DLD1 (cell line): ENCODE measurements at regions not wholly inside any gene's neighbourhood (a gene's known extent, or its start where the extent isn't known, plus 50 kb on each side); places are given as distances from the start of the nearest gene placed in this dataset.

ENCODE experiments used
- in situ Hi-C: cut with HindIII; loops from 2 replicates; pipeline ENCODE4 v1.10.0; 2017; ENCODE audit warnings: low sequenced_read_pairs

GRCh38 chr12:127324681-127325080, 942.3 kb upstream of the TMEM132C start:
- in situ Hi-C loops = no loop called here

GRCh38 chr12:127327986-127328385, 939.0 kb upstream of the TMEM132C start:
- in situ Hi-C loops = no loop called here

DNA sequence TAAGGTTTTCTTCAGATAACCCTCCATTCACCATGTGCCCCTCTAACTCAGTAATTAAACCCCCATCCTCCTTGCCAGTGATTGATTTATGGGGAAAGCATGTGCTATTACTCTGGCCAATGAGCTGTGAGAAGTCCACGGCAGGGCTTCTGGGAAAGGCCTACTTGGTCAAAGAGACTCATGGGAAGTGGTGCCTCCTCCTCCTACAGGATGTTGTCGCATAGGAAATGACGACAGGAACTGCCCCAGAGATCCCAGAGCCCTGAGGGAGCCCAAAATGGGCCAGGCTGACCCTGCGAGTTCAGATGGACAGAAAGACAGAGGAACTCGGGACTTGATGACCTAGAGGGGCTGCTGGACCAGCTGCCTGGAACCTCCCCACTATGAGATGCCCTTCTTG, 938.1 kb upstream of the TMEM132C start:
- in situ Hi-C loops = no loop called here

- in situ Hi-C loops = no loop called here
These were observed 932.6 kb upstream of the TMEM132C start for GRCh38 chr12:127334365-127334764.

- in situ Hi-C loops = no loop called here
These were observed 931.9 kb upstream of the TMEM132C start for GRCh38 chr12:127334912-127335644.

GRCh38 chr12:127336416-127336815, 930.6 kb upstream of the TMEM132C start:
- in situ Hi-C loops = no loop called here

DNA sequence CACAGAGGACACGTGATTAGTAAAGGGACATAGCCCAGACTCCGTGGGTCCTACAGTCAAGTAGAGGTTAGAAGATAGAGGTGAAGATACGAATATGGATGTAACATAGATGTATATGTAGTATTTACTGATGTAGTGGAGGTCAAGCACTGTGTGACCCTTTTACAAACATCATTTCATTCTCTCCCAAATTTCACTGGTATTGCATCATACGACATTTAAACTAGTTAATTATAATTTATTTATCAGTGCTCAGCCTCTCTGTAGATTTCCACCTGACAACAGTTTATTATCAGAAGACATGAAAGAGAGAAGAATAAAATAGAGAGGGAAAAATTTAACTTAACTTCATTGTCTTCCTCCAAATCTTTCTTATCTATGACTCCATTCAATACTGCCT, 927.9 kb upstream of the TMEM132C start:
- in situ Hi-C loops = no loop called here

DNA sequence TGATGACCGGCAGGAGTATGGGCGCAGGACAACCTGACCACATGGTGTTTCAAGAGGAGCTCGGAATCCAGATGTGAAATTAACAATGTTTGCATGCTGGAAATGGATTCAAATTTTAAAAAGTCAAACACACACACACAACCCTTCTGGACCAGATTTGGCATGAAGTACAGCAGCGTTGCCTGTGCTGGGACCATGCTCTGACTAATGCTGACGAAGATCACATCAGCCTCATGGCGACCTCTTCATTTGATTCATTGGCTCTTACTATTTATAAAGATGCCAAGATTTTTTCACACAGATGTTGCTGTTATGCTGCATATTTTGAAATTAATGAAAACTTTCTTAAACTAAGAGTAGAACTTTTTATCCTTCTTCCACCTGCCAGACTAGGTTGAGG, 926.6 kb upstream of the TMEM132C start:
- in situ Hi-C loops = no loop called here

DNA sequence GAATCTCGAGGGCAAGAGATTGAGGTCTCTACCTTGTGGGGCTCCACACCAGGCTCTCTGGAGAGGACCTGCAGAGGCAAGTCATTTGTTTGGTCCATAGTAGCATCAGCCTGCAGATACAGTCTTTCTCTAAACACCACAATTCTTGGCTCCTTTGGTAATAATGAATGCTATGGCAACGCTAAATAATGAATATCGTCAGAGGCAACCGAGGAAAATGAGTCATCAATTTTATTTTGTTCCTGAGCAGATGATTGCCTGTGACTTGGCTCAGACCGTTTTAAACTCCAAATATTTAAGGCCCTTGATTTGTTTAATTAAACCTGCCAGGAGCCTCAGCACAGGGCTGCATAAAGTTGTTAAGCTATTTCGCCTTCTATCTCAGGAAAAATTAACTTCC, 924.1 kb upstream of the TMEM132C start:
- in situ Hi-C loops = no loop called here

GRCh38 chr12:127343940-127344339, 923.0 kb upstream of the TMEM132C start:
- in situ Hi-C loops = no loop called here

DNA sequence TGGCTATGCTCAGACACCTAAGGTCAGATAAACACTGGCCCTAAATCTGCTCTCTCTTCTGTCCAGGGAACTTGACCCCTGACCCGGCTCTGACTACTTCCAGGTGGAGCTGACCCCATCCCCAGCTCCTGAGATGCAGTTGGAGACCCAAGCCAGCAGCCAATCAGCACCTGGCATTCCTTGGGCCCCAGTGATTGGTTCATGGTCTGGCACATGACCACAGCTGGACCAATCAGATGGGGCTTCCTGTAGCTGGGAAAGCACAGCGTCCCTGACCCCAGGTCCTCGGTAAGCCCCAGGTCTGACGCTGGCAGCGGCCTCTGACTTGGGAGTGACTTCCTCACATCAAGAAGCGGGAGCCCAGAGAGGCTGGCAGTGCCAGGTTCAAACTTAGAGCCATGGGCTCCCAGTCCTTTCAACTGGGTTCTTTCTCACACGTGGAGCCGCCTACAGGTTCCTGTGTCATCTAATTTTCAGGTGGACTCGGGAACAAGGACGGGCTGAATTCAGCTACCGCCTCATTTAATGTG, 915.4 kb upstream of the TMEM132C start:
- in situ Hi-C loops = no loop called here

DNA sequence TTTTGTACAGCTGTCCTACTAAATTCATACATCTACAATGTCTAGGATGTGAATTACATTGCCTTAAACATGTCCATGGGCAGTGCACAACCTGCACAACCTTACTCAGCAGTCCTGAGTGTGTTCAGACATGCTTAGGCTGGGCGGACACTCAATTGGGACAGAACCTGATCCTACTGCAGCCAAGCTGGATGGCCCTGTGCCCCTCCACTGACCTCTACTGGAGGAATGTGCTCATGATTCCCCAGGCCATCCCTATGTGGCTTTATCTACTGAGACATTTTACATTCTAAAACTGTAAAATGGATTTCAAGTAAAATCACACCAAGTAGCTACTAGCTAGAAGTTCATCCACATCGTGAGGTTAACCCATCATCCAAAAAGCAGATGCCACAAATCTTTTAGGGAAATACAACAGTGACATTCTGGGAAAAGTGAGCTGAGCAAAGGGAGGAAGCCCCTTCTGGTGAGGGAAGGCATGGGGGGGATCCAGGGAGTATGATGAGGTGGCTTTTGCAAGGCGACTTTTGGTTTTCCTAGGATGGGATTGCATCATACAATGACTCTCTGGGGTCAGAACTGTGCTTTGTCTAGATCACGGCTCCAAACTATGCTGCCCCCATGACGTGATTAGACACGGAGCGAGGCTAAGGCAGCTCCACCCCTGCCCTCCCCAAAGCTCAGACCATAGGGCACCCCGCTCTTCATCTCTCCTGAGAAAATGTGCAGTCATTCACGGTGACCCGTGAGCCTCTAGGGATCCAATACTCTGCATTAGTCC, 911.7 kb upstream of the TMEM132C start:
- in situ Hi-C loops = no loop called here

GRCh38 chr12:127358888-127359287, 908.1 kb upstream of the TMEM132C start:
- in situ Hi-C loops = no loop called here

- in situ Hi-C loops = no loop called here
These were observed 906.4 kb upstream of the TMEM132C start for GRCh38 chr12:127360580-127360979.

DNA sequence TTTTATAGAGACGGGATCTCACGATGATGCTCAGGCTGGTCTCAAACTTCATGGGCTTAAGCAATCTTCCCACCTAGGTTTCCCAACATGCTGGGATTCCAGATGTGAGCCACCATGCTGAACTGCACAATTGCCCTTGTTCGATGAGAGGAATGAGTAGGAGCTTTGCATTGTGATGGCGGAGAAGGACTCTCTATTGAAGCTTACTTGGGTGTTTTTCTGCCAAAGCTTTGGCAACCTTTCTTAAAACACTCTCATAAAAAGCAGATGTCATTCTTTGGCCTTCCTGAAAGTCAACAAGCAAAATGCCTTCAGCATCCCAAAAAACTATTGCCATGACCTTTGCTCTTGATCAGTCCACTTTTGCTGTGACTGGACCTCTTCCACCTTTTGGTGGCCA, 904.8 kb upstream of the TMEM132C start:
- in situ Hi-C loops = no loop called here

- in situ Hi-C loops = no loop called here
These were observed 903.6 kb upstream of the TMEM132C start for GRCh38 chr12:127363392-127363791.

- in situ Hi-C loops = no loop called here
These were observed 893.4 kb upstream of the TMEM132C start for GRCh38 chr12:127373559-127373958.

- in situ Hi-C loops = no loop called here
These were observed 892.5 kb upstream of the TMEM132C start for GRCh38 chr12:127374447-127374846.

GRCh38 chr12:127381043-127381668, 885.8 kb upstream of the TMEM132C start:
- in situ Hi-C loops = no loop called here

DNA sequence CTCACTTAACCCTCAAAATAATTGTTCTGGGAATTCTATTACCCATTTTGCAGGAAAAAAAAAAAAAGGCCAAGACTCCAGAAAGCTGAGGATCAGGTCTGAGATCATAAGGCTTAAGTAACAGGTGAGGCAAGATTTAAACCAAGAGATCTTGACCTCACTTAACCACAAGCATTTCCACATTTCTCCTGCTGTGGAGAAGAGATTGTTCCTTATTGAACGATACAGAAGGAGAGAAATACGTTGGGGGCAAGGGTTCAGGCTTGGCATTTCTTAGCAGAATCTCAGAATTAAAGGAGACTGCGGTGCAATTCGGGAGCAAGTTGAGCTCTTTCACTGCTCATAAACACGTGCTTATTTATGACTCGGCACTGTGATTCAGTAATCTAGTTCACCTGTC, 885.3 kb upstream of the TMEM132C start:
- in situ Hi-C loops = no loop called here

- in situ Hi-C loops = no loop called here
These were observed 883.7 kb upstream of the TMEM132C start for GRCh38 chr12:127383281-127383680.

GRCh38 chr12:127386723-127387122, 880.2 kb upstream of the TMEM132C start:
- in situ Hi-C loops = no loop called here
